HUES48 (cell line): ENCODE measurements at regions not wholly inside any gene's neighbourhood (a gene's known extent, or its start where the extent isn't known, plus 50 kb on each side); places are given as distances from the start of the nearest gene placed in this dataset.
"Not testable (repeated sequence)": the region's sequence is repeated elsewhere in the genome, so short reads cannot be mapped to it uniquely, and the experiment has no call there.

Experiments
- H3K27ac ChIP-seq: one replicate; pipeline ENCODE4 v1.7.0; 2013; ENCODE audit warnings: low read depth, low read length, inconsistent platforms
- H3K27me3 ChIP-seq: 2 replicates; pipeline ENCODE4 v1.6.1; 2013; ENCODE audit warnings: mild to moderate bottlenecking, low read length; ENCODE audit not compliant: control insufficient read depth, insufficient read depth
- H3K36me3 ChIP-seq: 2 replicates; pipeline ENCODE4 v1.6.1; 2013; ENCODE audit warnings: low read length; ENCODE audit not compliant: control insufficient read depth, insufficient read depth
- H3K4me1 ChIP-seq: 2 replicates; pipeline ENCODE4 v1.6.1; 2013; ENCODE audit warnings: mild to moderate bottlenecking, low read length; ENCODE audit not compliant: control insufficient read depth, insufficient read depth
- H3K4me3 ChIP-seq: 2 replicates; pipeline ENCODE4 v1.5.1; 2013; ENCODE audit warnings: mild to moderate bottlenecking, low read depth, low read length
- H3K9ac ChIP-seq: 2 replicates; pipeline ENCODE4 v1.6.1; 2013; ENCODE audit warnings: mild to moderate bottlenecking, low read depth, low read length, moderate library complexity
- H3K9me3 ChIP-seq: 2 replicates; pipeline ENCODE4 v1.6.1; 2013; ENCODE audit warnings: low read length; ENCODE audit not compliant: control insufficient read depth, insufficient read depth

DNA sequence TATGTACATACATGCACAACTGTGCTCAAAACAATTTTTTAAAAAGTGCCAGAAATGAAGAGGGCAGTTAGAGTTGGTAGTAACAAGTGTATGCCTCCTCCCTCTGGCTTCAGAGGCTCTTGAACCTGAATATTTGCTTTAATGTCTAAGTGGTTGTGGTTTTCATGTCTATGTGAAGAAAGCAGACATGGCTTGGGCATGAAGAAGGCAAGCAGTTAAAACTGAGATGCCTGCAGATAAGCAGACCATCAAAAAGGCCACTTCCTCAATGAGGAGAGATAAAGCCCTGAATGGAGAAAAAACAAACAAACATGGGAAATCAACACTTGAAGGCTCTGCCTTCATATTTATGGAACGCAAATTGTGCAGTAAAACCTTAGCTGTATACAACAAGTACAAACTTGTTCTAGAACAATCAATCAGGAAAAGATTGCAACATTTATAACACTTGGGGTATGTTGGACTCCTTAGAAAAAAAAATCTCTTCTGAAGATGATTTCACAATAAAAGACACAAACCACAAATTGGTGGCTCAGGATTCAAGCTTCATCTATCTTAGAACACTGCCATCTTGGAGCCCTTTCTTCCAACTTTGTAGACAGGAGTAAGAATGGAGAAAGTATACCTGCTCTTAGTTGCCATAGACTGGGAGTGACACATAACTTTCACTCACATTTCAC lies 52.7 kb upstream of the PLA2G4A start:
- Histone ChIP-seq H3K27ac (no peak overlapping the region), H3K36me3 (no peaks in the 10 kb centered on the region), H3K9me3 (no peaks in the 10 kb centered on the region), H3K27me3 (no peaks in the 10 kb centered on the region), H3K4me3 (no peak overlapping the region), H3K4me1 (no peaks in the 10 kb centered on the region), H3K9ac (no peak overlapping the region)

DNA sequence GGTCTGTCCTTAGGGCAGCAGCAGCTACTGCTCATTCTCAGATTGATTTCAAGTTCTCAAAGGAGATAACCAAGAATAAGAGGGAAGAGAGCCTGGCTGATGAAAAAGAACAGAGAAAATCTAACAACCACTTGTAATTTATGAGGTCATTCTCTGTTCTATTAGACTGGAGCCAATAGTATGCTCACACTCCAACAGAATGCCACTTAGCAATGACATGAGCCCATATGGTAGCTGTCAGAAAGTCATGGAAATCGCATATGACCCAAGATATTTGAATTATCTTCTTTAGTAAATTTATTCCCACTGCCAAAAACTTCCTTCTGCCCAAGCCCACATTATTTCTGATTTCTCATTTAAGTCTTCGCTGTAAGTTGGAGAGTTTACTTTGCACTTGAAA lies 53.7 kb upstream of the PLA2G4A start:
- H3K4me3 ChIP-seq: no peak overlapping the region
- no peak overlapping the region for H3K9ac ChIP-seq
- H3K4me1 ChIP-seq: no peaks in the 10 kb centered on the region
- H3K27me3 ChIP-seq: no peaks in the 10 kb centered on the region
- H3K27ac ChIP-seq: no peak overlapping the region
- no peaks in the 10 kb centered on the region for H3K36me3 ChIP-seq
- no peaks in the 10 kb centered on the region for H3K9me3 ChIP-seq

DNA sequence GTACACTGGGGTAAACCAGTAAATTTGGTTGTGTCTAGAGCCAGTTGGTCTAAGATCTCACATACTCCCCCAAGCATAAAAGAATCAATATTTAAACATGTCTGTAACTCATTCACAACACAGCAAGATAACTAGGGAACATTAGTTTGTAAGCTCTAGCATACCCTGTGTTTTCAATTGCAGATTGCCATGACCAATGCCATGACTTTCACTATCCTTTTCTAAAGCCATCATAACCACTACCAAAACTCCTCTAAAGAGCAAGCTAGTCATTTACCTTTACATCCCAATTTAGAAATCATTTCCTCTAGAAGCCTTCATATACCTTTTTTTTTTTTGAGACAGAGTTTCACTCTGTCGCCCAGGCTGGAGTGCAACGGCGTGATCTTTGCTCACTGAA lies 56.5 kb upstream of the PLA2G4A start:
- H3K9ac ChIP-seq: no peak overlapping the region
- no peaks in the 10 kb centered on the region for H3K27me3 ChIP-seq
- H3K36me3 ChIP-seq: no peaks in the 10 kb centered on the region
- H3K27ac ChIP-seq: no peak overlapping the region
- H3K9me3 ChIP-seq: no peaks in the 10 kb centered on the region
- peaks cover 5% of the 10 kb centered on the region; the same call in 1 of the 2 replicates for H3K4me1 ChIP-seq
- H3K4me3 ChIP-seq: no peak overlapping the region

DNA sequence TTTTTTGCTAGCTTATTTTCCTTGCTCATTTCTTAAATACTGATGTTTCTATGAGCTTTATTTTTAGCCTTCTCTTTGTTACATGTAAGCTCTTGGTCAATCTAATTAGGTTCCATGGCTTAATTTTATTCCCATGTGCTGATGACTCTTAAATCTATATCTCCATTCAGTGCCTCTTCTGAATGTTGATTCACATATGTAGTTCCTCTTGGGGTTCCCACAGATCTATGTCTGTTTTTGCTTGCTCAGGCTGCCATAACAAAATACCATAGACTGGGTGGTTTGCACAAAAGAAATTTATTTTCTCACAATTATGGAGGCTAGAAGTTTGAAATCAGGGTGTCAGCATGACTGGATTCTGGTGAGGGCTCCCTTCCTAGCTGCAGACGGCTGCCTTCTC lies 58.3 kb upstream of the PLA2G4A start:
- no peak overlapping the region for H3K27ac ChIP-seq
- H3K4me1 ChIP-seq: peaks cover 5% of the 10 kb centered on the region; the same call in 1 of the 2 replicates

DNA sequence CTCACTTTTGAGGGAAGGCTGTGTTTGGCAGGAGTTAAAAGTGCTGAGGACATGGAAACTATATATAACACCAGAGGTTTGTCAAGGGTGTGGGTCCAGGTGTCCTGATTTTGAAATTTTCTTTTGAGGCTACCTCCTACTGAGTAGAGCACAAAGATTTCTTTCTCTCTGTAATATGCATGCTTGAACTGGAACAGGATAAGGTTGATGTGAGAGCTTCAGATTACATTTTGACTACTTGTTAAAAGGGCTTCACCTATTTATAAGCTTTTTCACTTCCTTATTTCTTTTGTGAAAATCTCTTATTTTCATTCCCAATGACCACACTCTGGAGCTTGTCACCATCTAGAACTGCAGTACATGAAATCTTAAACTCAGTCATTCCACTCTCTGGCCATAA lies 59.8 kb upstream of the PLA2G4A start:
- Histone ChIP-seq H3K4me3 (no peak overlapping the region), H3K9me3 (no peaks in the 10 kb centered on the region), H3K27ac (no peak overlapping the region), H3K27me3 (no peaks in the 10 kb centered on the region), H3K9ac (no peak overlapping the region), H3K4me1 (peaks cover 5% of the 10 kb centered on the region; the same call in 1 of the 2 replicates), H3K36me3 (no peaks in the 10 kb centered on the region)

More for the DNA sequence above, 58.3 kb upstream of the PLA2G4A start:
- no peaks in the 10 kb centered on the region for H3K9me3 ChIP-seq
- no peak overlapping the region for H3K9ac ChIP-seq
- H3K36me3 ChIP-seq: no peaks in the 10 kb centered on the region
- H3K4me3 ChIP-seq: no peak overlapping the region
- H3K27me3 ChIP-seq: no peaks in the 10 kb centered on the region

DNA sequence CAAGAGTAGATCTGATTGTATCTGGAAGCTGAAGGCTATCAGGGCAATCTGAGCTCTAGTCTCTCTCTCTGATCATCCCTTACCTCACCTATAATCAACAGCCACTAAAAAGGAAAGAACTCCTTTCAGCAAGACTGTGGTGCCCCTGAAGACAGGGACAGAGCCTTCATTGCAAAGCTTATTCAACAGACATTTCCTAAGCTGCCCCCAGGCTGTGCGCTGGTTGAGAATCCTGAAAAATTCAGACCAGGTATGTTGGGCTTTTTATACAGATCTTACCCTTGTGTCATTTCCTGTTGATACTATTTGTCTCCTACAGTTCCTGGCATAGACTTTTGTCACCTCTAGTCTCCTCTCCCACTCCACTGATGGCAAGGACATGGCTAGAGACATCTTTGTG lies 63.3 kb upstream of the PLA2G4A start:
- Histone ChIP-seq H3K27me3 (no peaks in the 10 kb centered on the region), H3K4me1 (peaks cover 8% of the 10 kb centered on the region; the same call in 1 of the 2 replicates), H3K9me3 (no peaks in the 10 kb centered on the region), H3K36me3 (no peaks in the 10 kb centered on the region), H3K9ac (no peak overlapping the region), H3K4me3 (no peak overlapping the region), H3K27ac (no peak overlapping the region)

DNA sequence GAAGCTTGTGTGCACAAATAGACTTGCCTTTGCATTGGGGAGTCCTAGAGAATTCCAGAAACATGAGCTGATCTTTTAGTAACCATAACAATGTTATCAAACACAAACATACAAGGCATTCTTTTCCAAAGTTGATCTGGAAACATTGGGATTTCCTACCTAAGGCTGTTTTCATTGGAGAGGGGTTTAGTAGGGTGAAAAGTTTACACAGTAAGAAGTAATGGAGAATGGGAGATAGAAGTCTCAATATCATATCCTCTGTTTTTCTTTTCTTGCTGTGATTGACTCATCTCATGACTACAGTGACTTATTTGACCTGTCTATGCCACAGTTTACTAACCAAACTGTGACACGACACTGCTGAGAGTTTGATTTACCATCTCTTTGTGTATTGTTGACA lies 65.6 kb upstream of the PLA2G4A start:
- Histone ChIP-seq H3K36me3 (no peaks in the 10 kb centered on the region), H3K4me1 (0 out of 2 replicates have a peak, but pooled peaks cover 3% of the 10 kb centered on the region), H3K27me3 (no peaks in the 10 kb centered on the region), H3K27ac (peak overlapping the region; percentile 71), H3K9me3 (no peaks in the 10 kb centered on the region), H3K4me3 (no peak overlapping the region), H3K9ac (no peak overlapping the region)

DNA sequence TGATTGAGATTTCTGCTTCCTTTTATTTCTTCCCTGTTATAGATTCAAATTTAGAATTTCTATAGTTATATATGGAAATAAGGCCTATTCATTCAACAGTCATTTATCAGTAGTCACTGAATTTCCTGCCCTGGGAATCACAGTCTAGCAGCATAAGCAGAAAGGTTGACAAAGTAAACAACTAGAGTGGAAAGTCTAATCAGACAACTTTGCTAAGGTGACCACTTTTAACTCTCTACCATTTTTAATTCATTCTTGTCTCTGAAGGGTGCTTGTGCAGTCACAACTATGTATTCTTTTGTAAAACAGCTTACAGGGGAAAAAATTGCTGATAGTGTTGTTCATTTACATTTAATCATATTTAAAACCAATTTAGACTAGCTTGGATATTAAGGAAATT lies 66.1 kb upstream of the PLA2G4A start:
- Histone ChIP-seq H3K9me3 (no peaks in the 10 kb centered on the region), H3K36me3 (no peaks in the 10 kb centered on the region), H3K4me3 (no peak overlapping the region), H3K27me3 (no peaks in the 10 kb centered on the region), H3K4me1 (0 out of 2 replicates have a peak, but pooled peaks cover 3% of the 10 kb centered on the region), H3K9ac (no peak overlapping the region), H3K27ac (peak overlapping the region; percentile 71)

DNA sequence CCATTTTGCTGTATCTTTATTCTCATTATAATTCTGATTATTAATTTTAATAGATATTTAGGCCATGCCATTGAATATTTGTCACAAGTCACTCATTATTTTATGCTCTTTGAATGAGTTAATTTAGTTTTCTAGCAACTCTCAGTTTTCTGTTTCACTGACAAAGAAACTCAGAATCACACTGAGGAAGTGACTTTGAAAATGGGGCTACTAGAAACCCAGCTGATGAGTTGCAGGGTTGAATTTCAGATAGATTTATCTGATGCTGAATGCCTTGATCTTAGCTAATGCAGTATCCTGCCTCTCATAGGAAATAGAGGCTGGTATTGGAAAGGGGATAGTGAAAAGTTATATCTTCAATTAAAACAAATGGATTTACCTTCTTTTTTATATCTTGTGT lies 67.4 kb upstream of the PLA2G4A start:
- Histone ChIP-seq H3K36me3 (no peaks in the 10 kb centered on the region), H3K9ac (no peak overlapping the region), H3K4me3 (no peak overlapping the region), H3K27ac (no peak overlapping the region), H3K27me3 (no peaks in the 10 kb centered on the region), H3K9me3 (no peaks in the 10 kb centered on the region), H3K4me1 (0 out of 2 replicates have a peak, but pooled peaks cover 3% of the 10 kb centered on the region)

DNA sequence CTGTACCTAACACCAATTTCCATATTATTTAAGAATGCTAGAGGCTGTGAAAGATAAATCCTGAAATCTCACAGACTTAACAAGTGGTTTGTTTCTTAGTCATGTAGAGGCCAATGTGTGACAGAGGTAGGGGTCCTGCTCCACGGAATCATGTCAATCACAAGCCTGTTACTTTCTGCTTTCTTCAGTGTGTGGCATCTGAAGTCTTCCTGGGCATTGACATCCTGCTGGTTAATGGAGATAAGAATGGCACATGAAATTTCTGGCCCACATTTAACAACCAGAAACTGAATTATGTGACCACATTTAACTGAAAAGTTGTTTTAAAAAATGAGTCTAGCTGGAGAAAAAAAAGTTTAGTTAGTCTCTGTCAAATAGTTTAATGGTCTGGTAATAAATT lies 68.3 kb upstream of the PLA2G4A start:
- Histone ChIP-seq H3K4me3 (no peak overlapping the region), H3K36me3 (no peaks in the 10 kb centered on the region), H3K27ac (no peak overlapping the region), H3K9me3 (no peaks in the 10 kb centered on the region), H3K9ac (no peak overlapping the region), H3K27me3 (no peaks in the 10 kb centered on the region), H3K4me1 (0 out of 2 replicates have a peak, but pooled peaks cover 3% of the 10 kb centered on the region)

DNA sequence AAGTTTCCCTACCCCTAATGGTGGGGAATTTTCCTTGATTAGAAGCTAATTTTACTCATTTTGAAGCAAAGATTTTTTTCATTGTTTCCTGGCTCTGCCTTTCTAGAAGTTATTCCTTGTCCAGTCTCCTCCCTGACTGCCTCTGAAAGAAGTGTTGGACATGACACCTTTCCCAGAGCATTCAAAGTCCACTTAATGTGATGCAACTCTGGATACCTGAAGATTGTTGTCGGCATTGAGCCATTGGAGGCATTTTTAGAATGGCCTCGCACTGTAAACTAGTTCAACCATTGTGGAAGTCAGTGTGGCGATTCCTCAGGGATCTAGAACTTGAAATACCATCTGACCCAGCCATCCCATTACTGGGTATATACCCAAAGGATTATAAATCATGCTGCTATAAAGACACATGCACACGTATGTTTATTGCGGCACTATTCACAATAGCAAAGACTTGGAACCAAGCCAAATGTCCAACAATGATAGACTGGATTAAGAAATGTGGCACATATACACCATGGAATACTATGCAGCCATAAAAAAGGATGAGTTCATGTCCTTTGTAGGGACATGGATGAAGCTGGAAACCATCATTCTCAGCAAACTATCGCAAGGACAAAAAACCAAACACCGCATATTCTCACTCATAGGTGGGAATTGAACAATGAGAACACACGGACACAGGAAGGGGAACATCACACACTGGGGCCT lies 69.7 kb upstream of the PLA2G4A start:
- not testable (repeated sequence) for H3K9me3 ChIP-seq, H3K4me3 ChIP-seq, H3K27ac ChIP-seq, H3K27me3 ChIP-seq, H3K4me1 ChIP-seq, H3K9ac ChIP-seq, H3K36me3 ChIP-seq
